Keratinocyte (primary cell): ENCODE measurements at regions not wholly inside any gene's neighbourhood (a gene's known extent, or its start where the extent isn't known, plus 50 kb on each side); places are given as distances from the start of the nearest gene placed in this dataset.
"Not testable (repeated sequence)": the region's sequence is repeated elsewhere in the genome, so short reads cannot be mapped to it uniquely, and the experiment has no call there.

Experiments used
- DNase-seq: peaks from one replicate; pipeline ENCODE4 v3.0.0-alpha.2; 2011; ENCODE audit warnings: low read depth, missing footprints, low spot score
- FAIRE-seq: peaks from 2 replicates; lab custom pipeline; 2011; peaks lifted over from hg19 to GRCh38; lab: Jason Lieb, UNC
- H2AFZ ChIP-seq: 2 replicates; pipeline ENCODE4 v1.6.0; 2012; ENCODE audit warnings: low read length, control low read depth, inconsistent platforms; ENCODE audit not compliant: control insufficient read depth
- H3K27ac ChIP-seq: 2 replicates; pipeline ENCODE4 v1.5.1; 2011; ENCODE audit warnings: low read length; ENCODE audit not compliant: control insufficient read depth, insufficient read depth
- H3K27me3 ChIP-seq: 3 replicates; pipeline ENCODE4 v1.6.0; 2011; ENCODE audit warnings: low read length; ENCODE audit not compliant: control insufficient read depth, insufficient read depth; ENCODE audit errors: extremely low read depth
- H3K36me3 ChIP-seq, 2 experiments: 2 replicates in 1 of 2; 3 replicates in 1 of 2; pipeline ENCODE4 v1.5.1; 2011; ENCODE audit warnings: low read length in 2 of 2, mild to moderate bottlenecking in 1 of 2; ENCODE audit not compliant: control insufficient read depth in 2 of 2, insufficient read depth in 2 of 2; ENCODE audit errors: extremely low read depth in 1 of 2
- H3K4me1 ChIP-seq: 3 replicates; pipeline ENCODE4 v1.5.1; 2011; ENCODE audit warnings: low read length; ENCODE audit not compliant: control insufficient read depth, insufficient read depth; ENCODE audit errors: extremely low read depth
- H3K4me2 ChIP-seq: 3 replicates; pipeline ENCODE4 v1.6.0; 2011; ENCODE audit warnings: low read depth, low read length; ENCODE audit not compliant: control insufficient read depth, insufficient read depth; ENCODE audit errors: extremely low read depth
- H3K4me3 ChIP-seq, 3 experiments: fragments of 200-600 bp in 1 of 3; sonication (generic) in 1 of 3; 2 replicates in 2 of 3; 3 replicates in 1 of 3; pipeline ENCODE4 v1.5.1; 2011 to 2016; ENCODE audit warnings: low read length in 3 of 3, mild to moderate bottlenecking in 3 of 3, control low read depth in 2 of 3, inconsistent platforms in 1 of 3, low read depth in 1 of 3, mixed read lengths in 1 of 3, mixed run types in 1 of 3, moderate library complexity in 1 of 3; ENCODE audit not compliant: control insufficient read depth in 2 of 3, insufficient read depth in 2 of 3; ENCODE audit errors: extremely low read depth in 1 of 3
- H3K79me2 ChIP-seq: 2 replicates; pipeline ENCODE4 v1.6.0; 2012; ENCODE audit warnings: low read length; ENCODE audit not compliant: control insufficient read depth, insufficient read depth
- H3K9ac ChIP-seq: 3 replicates; pipeline ENCODE4 v1.6.0; 2011; ENCODE audit warnings: low read length; ENCODE audit not compliant: control insufficient read depth, insufficient read depth; ENCODE audit errors: extremely low read depth
- H3K9me1 ChIP-seq: 3 replicates; pipeline ENCODE4 v1.6.0; 2011; ENCODE audit warnings: low read length; ENCODE audit not compliant: control insufficient read depth, insufficient read depth; ENCODE audit errors: extremely low read depth
- H3K9me3 ChIP-seq: 2 replicates; pipeline ENCODE4 v1.5.1; 2012; ENCODE audit warnings: low read depth, low read length; ENCODE audit not compliant: control insufficient read depth
- H4K20me1 ChIP-seq: 3 replicates; pipeline ENCODE4 v1.6.0; 2011; ENCODE audit warnings: low read length; ENCODE audit not compliant: control insufficient read depth, insufficient read depth; ENCODE audit errors: extremely low read depth
- EZH2 ChIP-seq: IDR thresholded peaks from one replicate; pipeline ENCODE4 v1.6.1; 2012; ENCODE audit warnings: inconsistent platforms, mild to moderate bottlenecking, low read length, moderate library complexity
- dilution Hi-C: fragments of 300-500 bp; cut with MboI; formaldehyde crosslinking; loops from one replicate; pipeline ENCODE4 v1.7.0; 2020; ENCODE audit warnings: low sequenced_read_pairs; ENCODE audit not compliant: extremely low pct_ligation_motif_present
- TF ChIP-seq, protein P1 (sequence below), 3 experiments: IDR thresholded peaks in 1 of 3; conservative IDR thresholded peaks in 1 of 3; optimal IDR thresholded peaks in 1 of 3; 2 replicates in 2 of 3; 3 replicates in 1 of 3; pipeline versions ENCODE3 to v1.5.1; 2011; ENCODE audit warnings: low read length in 3 of 3, mild to moderate bottlenecking in 3 of 3, moderate library complexity in 2 of 3, control low read depth in 1 of 3, inconsistent platforms in 1 of 3; ENCODE audit not compliant: insufficient read depth in 2 of 3; ENCODE audit errors: extremely low read depth in 1 of 3

DNA sequence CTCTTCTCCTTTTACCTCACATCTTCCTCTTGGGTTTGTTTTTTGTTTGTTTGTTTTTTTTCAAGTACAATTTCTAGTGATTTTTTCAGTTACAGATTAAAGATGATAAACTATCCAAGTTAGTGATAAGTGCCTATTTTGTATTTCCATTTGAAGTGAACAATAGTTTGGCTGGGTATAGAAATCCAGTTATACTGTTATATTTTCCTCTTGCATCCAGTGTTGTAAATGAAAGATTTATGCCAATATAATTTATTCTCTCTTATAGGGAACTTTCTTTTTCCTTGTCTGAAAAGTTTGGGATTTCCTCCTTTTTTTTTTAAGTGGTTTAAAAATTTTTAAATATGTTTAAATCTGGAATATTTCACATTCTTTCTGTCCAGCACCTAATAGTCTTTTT lies 169.4 kb downstream of the CPEB2 start:
- Histone ChIP-seq H3K27me3 (no peaks in the 10 kb centered on the region), H3K4me2 (no peak overlapping the region), H4K20me1 (no peaks in the 10 kb centered on the region), H3K4me3 (no peak overlapping the region), H3K27ac (no peak overlapping the region), H3K9ac (no peak overlapping the region), H3K9me1 (no peaks in the 10 kb centered on the region), H3K79me2 (no peaks in the 10 kb centered on the region), H3K9me3 (no peaks in the 10 kb centered on the region), H3K36me3 (no peaks in the 10 kb centered on the region), H2AFZ (no peak overlapping the region), H3K4me1 (no peaks in the 10 kb centered on the region)
- dilution Hi-C loops, result no loop called here
- no peak for DNase-seq
- TF ChIP-seq EZH2, result no peak
- TF ChIP-seq, protein P1, sequence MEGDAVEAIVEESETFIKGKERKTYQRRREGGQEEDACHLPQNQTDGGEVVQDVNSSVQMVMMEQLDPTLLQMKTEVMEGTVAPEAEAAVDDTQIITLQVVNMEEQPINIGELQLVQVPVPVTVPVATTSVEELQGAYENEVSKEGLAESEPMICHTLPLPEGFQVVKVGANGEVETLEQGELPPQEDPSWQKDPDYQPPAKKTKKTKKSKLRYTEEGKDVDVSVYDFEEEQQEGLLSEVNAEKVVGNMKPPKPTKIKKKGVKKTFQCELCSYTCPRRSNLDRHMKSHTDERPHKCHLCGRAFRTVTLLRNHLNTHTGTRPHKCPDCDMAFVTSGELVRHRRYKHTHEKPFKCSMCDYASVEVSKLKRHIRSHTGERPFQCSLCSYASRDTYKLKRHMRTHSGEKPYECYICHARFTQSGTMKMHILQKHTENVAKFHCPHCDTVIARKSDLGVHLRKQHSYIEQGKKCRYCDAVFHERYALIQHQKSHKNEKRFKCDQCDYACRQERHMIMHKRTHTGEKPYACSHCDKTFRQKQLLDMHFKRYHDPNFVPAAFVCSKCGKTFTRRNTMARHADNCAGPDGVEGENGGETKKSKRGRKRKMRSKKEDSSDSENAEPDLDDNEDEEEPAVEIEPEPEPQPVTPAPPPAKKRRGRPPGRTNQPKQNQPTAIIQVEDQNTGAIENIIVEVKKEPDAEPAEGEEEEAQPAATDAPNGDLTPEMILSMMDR (optimal IDR thresholded peaks at IDR 0.05 in 1 of 3, IDR thresholded peaks at IDR 0.05 in 1 of 3, conservative IDR thresholded peaks at IDR 0.05 in 1 of 3; ENCODE audit: extremely low read depth in 1 of 3, insufficient read depth in 2 of 3, low read length in 3 of 3), result no peak
- FAIRE-seq, result no peak

DNA sequence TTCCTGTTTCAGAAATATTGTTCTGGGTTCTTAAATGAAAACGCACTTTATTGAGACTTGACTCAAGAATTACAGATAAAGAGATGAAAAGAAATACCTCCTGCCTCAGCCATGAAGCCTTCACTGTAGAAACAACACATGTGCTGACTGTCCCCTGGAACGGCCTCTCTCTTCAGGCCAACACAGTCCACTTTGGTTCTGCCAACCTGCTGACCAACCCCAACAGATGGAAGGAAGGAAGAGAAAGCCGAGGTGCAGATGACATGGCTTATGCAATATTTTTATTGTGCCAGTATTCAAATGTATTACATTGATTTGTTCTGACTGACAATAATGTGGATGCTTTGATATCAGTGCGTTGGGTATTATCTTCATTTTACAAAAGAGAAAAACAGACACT lies 171.0 kb downstream of the CPEB2 start:
- Histone ChIP-seq H3K27ac (no peak overlapping the region), H3K9ac (no peak overlapping the region), H3K9me3 (no peaks in the 10 kb centered on the region), H3K79me2 (no peaks in the 10 kb centered on the region), H3K4me1 (no peaks in the 10 kb centered on the region), H3K27me3 (no peaks in the 10 kb centered on the region), H3K4me3 (no peak overlapping the region), H4K20me1 (no peaks in the 10 kb centered on the region), H2AFZ (no peak overlapping the region), H3K36me3 (no peaks in the 10 kb centered on the region), H3K4me2 (no peak overlapping the region), H3K9me1 (no peaks in the 10 kb centered on the region)
- no peak for DNase-seq
- dilution Hi-C loops, result no loop called here
- TF ChIP-seq, protein P1 (optimal IDR thresholded peaks at IDR 0.05 in 1 of 3, IDR thresholded peaks at IDR 0.05 in 1 of 3, conservative IDR thresholded peaks at IDR 0.05 in 1 of 3; ENCODE audit: extremely low read depth in 1 of 3, insufficient read depth in 2 of 3, low read length in 3 of 3), result no peak
- no peak for TF ChIP-seq EZH2
- FAIRE-seq, result no peak

DNA sequence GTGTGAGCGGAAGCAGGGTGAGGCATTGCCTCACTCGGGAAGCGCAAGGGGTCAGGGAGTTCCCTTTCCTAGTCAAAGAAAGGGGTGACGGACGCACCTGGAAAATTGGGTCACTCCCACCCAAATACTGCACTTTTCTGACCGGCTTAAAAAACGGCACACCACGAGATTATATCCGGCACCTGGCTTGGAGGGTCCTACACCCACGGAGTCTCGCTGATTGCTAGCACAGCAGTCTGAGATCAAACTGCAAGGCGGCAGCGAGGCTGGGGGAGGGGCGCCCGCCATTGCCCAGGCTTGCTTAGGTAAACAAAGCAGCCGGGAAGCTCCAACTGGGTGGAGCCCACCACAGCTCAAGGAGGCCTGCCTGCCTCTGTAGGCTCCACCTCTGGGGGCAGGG lies 171.9 kb downstream of the CPEB2 start:
- not testable (repeated sequence) for FAIRE-seq
- H3K4me3 ChIP-seq, result peak overlapping the region in 1 of 3 experiments; percentile 16

DNA sequence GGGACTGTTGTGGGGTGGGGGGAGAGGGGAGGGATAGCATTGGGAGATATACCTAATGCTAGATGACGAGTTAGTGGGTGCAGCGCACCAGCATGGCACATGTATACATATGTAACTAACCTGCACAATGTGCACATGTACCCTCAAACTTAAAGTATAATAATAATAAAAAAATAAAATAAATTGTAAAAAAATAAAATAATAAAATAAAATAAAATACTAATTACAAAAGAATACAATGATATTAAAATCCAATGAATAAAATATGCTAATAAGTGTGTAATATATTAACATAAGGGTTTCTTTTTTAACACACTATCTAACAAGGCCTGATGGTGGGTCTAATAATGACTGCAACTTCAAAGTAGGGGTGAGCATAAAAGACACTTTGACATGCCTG lies 177.6 kb downstream of the CPEB2 start:
- H3K4me3 ChIP-seq, H3K27ac ChIP-seq, DNase-seq, H3K9ac ChIP-seq, FAIRE-seq, H2AFZ ChIP-seq, H3K4me1 ChIP-seq, dilution Hi-C loops, H3K79me2 ChIP-seq, H3K9me1 ChIP-seq, H3K9me3 ChIP-seq, H3K36me3 ChIP-seq, H4K20me1 ChIP-seq, H3K4me2 ChIP-seq, H3K27me3 ChIP-seq: not testable (repeated sequence)

More for the DNA sequence above, 171.9 kb downstream of the CPEB2 start:
- H3K4me1 ChIP-seq, dilution Hi-C loops, H3K79me2 ChIP-seq, H3K27me3 ChIP-seq, H3K27ac ChIP-seq, H3K9ac ChIP-seq, DNase-seq, H4K20me1 ChIP-seq, H3K9me3 ChIP-seq, H3K4me2 ChIP-seq, H2AFZ ChIP-seq, H3K9me1 ChIP-seq, H3K36me3 ChIP-seq: not testable (repeated sequence)
